ENCODE measurements at regions not wholly inside any gene's neighbourhood (a gene's known extent, or its start where the extent isn't known, plus 50 kb on each side); places are given as distances from the start of the nearest gene placed in this dataset.

GRCh38 chr1:157438613-157439012, 113.7 kb downstream of the FCRL5 start:
- TF ChIP-seq TEAD4 (IDR thresholded peaks at IDR 0.05; ENCODE audit: borderline replicate concordance, insufficient read depth), result no peak
- TF ChIP-seq CTCF (IDR thresholded peaks at IDR 0.05), result no peak
- no peak for TF ChIP-seq POLR2AphosphoS5 (IDR thresholded peaks at IDR 0.05; ENCODE audit: low read depth, low read length)
- TF ChIP-seq NRF1 (IDR thresholded peaks at IDR 0.05; ENCODE audit: low read depth, low read length), result no peak
- no peak for TF ChIP-seq USF2 (IDR thresholded peaks at IDR 0.05; ENCODE audit: borderline replicate concordance, low read depth, low read length)

Measured in SK-N-SH (cell line).